HG02973 (cell line): ENCODE measurements at regions not wholly inside any gene's neighbourhood (a gene's known extent, or its start where the extent isn't known, plus 50 kb on each side); places are given as distances from the start of the nearest gene placed in this dataset.

Source experiments
- ATAC-seq: cut with Tn5 transposase; IDR thresholded peaks from one replicate; pipeline ENCODE4 v1.9.1; 2021; ENCODE audit warnings: moderate library complexity; ENCODE audit not compliant: unreplicated experiment

DNA sequence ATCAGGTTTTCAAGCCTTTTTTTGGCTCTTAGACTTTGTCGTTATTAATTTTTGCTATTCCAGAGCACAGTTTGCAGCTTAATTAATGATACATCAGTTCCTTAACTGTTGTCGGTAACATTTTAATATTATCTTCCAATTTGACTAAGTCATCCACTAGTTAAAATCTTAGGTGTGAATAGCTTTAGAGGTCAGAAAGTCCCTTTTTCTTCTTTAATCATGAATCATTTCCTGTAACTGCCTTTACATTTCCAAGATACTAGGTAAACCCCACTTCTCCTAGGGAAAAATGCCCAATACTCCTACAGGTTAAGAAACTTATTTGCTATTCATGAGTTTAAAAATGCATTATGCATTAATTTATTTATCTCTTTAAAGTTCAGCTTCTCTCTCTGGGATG is 260.9 kb upstream of the CFAP20DC start:
- ATAC-seq = no peak

DNA sequence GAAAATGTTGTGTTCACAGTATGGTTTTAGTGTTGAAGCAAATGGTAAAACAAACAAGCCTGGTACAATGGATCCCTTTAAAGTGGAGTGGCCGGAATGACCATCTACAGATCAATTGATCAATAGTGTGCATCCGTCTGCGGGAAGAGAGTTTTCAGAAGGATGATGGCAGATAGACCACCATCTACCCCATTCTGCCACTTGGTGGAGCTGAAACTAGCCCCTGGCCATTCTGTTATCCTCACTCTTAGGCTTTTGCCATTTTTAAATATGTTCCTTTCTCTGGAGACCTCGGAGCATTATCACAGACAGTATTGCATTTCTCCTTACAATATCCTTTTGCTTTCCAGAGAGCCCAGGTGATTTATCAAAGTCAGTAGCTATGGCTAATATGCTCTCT is 258.9 kb upstream of the CFAP20DC start:
- no peak for ATAC-seq

- ATAC-seq = no peak
Observed at GRCh38 chr3:59308001-59308400, 258.2 kb upstream of the CFAP20DC start.

DNA sequence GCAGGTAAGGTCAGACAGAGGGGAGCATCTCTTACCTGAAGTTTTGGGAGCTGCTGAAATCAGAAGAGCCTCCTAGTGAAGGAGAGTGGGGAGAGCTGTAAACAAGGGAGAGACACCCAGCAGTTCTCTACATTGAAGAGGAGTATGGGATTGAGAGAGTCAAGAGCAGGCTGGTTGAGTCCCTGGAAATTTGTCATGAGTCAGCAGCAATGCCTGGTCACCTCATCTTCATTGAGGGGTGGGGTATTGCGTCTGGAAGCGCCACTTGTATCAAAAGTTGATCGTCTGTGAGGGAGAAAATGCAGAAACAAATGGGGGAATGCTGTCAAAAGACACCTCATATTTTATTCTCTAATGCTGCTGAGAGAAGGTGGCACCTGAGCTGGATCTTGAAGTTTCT is 256.6 kb upstream of the CFAP20DC start:
- ATAC-seq = no peak

DNA sequence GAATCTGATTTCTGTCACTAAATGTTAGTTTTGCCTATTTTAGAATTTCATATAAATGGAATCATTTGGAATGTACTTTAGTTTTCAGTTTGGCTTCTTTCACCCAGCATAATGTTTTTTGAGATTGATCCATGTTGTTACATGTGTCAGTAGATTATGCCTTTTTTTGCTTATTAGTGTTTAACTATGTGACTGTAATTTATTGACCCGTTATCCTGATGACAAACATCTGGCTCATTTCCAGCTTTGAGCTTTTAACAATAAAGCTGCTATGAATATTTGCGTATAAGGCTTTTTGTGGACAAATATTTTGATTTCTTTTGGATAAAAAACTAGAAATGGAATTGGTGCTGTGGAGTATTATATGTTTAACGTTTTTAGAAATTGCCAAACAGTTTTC is 254.5 kb upstream of the CFAP20DC start:
- no peak for ATAC-seq

GRCh38 chr3:59303452-59303851 is 253.6 kb upstream of the CFAP20DC start:
- no peak for ATAC-seq

GRCh38 chr3:59302442-59302841 is 252.6 kb upstream of the CFAP20DC start:
- ATAC-seq = no peak

GRCh38 chr3:59300733-59301132 is 250.9 kb upstream of the CFAP20DC start:
- no peak for ATAC-seq

DNA sequence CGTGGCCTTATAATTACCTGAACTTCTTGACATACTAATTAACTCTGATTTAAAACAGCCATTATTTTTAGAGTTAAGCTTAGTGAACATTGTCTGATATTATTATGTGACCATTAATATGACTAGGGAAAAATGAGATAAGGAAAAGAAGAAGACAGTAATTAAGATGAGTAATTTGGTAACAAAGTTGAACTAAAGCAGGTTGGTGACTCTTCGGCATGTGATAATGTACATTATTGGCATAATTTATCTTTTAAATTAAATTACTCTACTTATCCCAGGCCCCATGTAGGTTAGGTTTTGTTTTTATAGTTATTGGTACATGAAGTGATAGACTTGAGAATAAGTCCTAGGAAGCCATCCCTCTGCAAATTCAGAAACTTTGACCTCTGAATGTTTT is 249.7 kb upstream of the CFAP20DC start:
- ATAC-seq = no peak

GRCh38 chr3:59290358-59290757 is 240.5 kb upstream of the CFAP20DC start:
- no peak for ATAC-seq

- no peak for ATAC-seq
Observed at GRCh38 chr3:59289831-59290230, 240.0 kb upstream of the CFAP20DC start.

DNA sequence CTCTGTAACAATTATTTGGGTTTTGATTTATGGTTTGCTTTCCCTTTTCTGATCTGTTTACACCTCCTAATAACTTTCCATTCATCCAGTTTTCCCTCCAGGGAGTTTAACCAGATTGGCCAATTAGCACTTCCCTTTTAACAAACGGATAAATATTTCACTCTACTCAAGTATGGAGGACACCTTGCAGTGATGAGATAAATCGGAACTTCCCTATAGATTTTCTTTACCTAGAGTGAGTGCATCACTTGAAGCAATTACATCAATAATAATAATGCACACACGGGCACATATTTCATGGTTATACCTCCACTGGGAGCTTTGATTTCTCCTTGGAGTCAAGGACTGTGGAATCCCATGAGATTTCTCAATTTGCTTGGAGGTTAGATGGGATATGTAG is 239.1 kb upstream of the CFAP20DC start:
- ATAC-seq = no peak

DNA sequence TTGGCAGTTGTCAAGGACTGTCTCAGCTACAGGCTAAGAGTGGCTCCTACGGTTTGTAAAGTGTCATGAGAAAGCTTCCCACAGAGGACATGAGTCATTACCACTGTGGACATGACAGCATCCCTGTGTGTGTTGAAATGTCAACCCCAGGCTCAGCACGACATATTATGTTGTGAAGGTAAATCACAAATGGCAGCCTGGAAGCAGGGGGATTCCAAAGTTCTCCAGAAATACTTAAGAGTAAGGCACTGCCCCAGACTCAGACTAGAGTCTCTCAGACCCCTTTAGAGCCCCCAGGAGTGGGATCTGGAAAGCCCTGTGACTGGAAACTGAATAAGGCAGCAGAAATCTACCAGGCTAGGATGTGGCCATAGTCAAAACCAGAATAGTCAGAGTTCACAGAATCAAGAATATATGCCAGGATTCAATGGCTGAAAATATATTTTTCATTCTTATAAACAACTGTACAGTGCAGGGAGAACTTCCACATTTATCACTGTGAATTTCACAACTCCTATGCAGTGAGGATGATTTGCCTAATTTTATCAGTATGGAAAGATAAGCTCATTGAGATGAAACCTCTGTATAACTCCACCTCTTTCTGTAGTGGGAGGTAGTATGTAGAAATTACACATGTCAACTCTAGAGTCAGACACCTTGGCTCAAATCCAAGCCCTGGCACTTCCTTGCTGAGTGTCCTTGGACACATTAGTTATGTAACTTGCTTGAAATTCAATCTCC is 237.1 kb upstream of the CFAP20DC start:
- no peak for ATAC-seq

DNA sequence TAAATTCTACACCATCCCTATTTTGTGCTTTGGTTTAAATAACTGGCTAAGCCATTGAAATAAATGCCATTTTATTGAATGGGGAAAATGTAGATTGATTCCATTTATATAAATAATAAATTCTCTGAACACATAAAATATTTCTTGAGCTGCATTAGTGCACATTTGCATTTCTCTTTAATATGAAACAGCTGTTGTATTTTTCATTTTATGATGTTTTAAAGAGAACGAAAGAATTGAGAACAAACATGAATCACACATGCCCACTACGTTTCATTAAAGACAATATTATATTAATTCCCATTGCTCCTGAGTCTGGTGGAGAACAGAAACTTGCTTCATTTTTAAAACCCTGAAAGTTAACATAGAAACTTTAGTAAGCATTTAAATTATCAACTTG is 235.7 kb upstream of the CFAP20DC start:
- no peak for ATAC-seq

DNA sequence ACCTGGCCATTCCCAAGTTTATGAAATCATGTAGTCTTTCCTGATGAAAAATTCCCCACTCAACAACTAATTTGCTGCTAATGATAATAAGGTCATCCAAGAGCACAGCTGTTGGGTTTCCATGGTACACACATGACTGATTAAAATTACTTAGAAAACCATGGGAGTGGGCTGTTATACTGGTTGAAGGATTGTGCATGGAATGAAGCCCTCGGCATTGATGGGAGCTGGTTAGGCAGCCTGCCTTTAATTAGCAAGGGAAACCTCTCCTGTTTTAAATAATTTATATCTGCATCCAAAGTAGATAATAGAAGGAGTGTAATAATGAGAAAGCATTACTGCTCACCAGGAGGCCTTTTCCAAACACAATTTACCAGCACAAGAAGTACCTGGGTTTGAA is 235.1 kb upstream of the CFAP20DC start:
- no peak for ATAC-seq

DNA sequence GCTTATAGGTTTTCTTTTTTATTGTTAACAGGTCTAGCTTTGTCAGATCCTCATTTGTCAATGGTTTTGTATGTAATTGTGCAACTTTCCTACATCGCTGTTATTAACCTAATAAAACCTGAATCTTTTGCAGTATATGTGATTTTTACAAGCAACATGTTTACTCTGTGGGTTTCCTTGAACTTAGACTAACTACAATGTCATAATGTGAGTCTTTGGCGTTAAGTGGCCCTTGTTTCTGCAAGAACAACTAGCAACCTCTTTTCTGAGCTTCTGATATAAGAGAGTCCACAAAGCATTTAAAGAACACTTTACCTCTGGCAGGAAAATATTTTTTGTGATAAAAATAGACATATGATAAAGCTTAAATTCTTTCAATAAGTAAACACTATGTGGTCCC is 230.3 kb upstream of the CFAP20DC start:
- ATAC-seq = no peak

DNA sequence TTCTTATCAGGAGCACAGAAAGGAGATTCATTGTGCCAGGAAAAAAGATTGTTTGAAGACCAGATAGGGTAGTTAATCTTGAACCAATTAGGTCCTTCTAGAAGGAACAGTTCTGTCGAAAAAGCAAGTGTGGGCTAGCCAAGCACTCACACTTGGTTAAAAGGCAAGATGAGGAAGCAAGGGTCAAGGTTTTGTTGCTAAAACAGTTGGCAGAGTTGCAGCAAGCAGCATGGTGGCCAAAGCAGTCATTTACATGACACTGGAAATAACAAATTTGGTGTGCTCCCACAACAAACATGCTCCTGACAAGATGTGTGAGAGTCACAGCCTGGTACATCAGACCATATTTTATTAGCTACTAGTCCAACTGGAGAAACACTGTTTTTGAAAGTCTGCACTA is 228.0 kb upstream of the CFAP20DC start:
- no peak for ATAC-seq

DNA sequence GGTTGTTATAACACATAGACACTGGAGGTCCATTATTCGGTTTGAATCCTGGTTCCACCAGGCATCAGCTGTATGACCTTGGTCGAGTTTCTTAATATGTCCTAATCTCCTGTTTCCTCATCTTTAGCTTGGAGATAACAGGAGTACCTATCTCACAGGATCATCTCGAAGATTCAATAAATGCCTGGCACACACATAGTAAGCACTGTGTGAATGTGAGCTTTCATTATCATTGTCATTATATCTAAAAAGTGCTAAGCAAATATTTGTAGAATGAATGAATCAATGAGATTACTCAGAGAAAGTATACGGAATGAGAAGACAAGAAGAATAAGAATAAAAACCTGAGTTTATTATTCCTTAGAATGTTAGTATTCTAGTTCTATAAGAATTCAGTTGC is 227.4 kb upstream of the CFAP20DC start:
- ATAC-seq = no peak

DNA sequence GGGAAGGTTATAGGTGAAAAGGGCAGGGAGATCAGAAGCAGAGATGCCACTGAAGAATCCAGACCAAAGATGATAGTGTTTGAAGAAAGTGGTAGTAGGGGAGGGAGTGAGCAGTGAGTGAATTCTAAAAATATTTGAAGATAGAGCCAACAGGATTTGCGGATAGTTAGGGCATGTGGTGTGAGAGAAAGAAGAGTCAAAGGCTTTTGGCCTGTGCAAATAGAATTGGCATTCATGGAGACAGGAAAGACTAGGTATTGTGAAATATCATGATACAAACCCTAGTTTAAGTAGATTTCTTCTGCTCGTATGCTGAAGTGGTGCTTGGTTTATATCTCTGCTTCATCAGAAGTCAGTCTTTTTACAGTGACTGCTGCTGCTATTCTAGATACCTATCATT is 224.2 kb upstream of the CFAP20DC start:
- ATAC-seq = no peak

- no peak for ATAC-seq
Observed at GRCh38 chr3:59271971-59272370, 222.1 kb upstream of the CFAP20DC start.

- no peak for ATAC-seq
Observed at GRCh38 chr3:59270921-59271320, 221.1 kb upstream of the CFAP20DC start.

GRCh38 chr3:59270209-59270608 is 220.4 kb upstream of the CFAP20DC start:
- ATAC-seq = no peak

- no peak for ATAC-seq
Observed at GRCh38 chr3:59268170-59268569, 218.3 kb upstream of the CFAP20DC start.
